Endothelial cell (in vitro differentiated cells): ENCODE measurements at regions not wholly inside any gene's neighbourhood (a gene's known extent, or its start where the extent isn't known, plus 50 kb on each side); places are given as distances from the start of the nearest gene placed in this dataset.

Source experiments
- DNase-seq: peaks from one replicate; pipeline ENCODE4 v3.0.0; 2021; ENCODE audit warnings: low spot score
- H3K27ac Mint-ChIP-seq: one replicate; pipeline ENCODE4 v1.8.0; 2021; ENCODE audit warnings: mixed read lengths, inconsistent platforms; ENCODE audit not compliant: unreplicated experiment
- H3K27me3 Mint-ChIP-seq: one replicate; pipeline ENCODE4 v1.8.0; 2021; ENCODE audit warnings: mild to moderate bottlenecking, moderate library complexity, mixed read lengths, inconsistent platforms; ENCODE audit not compliant: unreplicated experiment
- H3K36me3 Mint-ChIP-seq: one replicate; pipeline ENCODE4 v1.8.0; 2021; ENCODE audit warnings: mild to moderate bottlenecking, low read depth, mixed read lengths, inconsistent platforms; ENCODE audit not compliant: unreplicated experiment
- H3K4me1 Mint-ChIP-seq: one replicate; pipeline ENCODE4 v1.8.0; 2021; ENCODE audit warnings: mild to moderate bottlenecking, mixed read lengths, inconsistent platforms; ENCODE audit not compliant: unreplicated experiment
- H3K4me3 Mint-ChIP-seq: one replicate; pipeline ENCODE4 v1.8.0; 2021; ENCODE audit warnings: mild to moderate bottlenecking, mixed read lengths, inconsistent platforms; ENCODE audit not compliant: unreplicated experiment
- H3K9me3 Mint-ChIP-seq: one replicate; pipeline ENCODE4 v1.8.0; 2021; ENCODE audit warnings: mixed read lengths, inconsistent platforms; ENCODE audit not compliant: unreplicated experiment
- CTCF ChIP-seq: fragments of 200-600 bp; sonication (generic); IDR thresholded peaks from one replicate; pipeline ENCODE4 v1.5.0; 2021; ENCODE audit warnings: antibody characterized with exemption; ENCODE audit not compliant: unreplicated experiment

GRCh38 chr5:111942201-111942600, 185.2 kb upstream of the NREP start:
- DNase-seq, result no peak
- no peaks in the 10 kb centered on the region for H3K4me1 Mint-ChIP-seq
- H3K27ac Mint-ChIP-seq, result no peak overlapping the region
- H3K27me3 Mint-ChIP-seq, result no peaks in the 10 kb centered on the region
- no peak for TF ChIP-seq CTCF
- H3K9me3 Mint-ChIP-seq, result peaks cover 4% of the 10 kb centered on the region
- H3K36me3 Mint-ChIP-seq, result no peaks in the 10 kb centered on the region
- H3K4me3 Mint-ChIP-seq, result no peak overlapping the region

DNA sequence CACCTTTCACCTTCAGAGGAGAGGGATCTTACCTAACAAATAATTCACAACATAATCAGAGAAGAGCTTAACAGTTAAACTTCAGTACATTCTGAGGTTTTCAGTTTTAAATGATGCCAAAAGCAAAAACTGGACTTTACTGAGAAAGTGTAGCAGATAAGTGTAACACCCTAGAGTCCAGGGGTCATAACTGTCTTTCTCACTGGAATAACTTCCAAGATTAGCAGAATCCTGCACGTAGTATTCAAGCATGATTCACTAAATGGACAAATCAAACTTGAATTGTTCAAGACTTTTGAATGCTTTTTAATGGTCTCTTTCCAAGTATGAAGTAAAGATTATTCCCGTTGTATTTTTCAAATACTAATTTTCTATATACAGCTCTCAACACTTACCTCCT, 180.1 kb upstream of the NREP start:
- Mint-ChIP-seq H3K27me3 (peaks cover 2% of the 10 kb centered on the region), H3K36me3 (no peaks in the 10 kb centered on the region), H3K27ac (no peak overlapping the region), H3K9me3 (peaks cover 4% of the 10 kb centered on the region), H3K4me3 (no peak overlapping the region), H3K4me1 (no peaks in the 10 kb centered on the region)
- no peak for TF ChIP-seq CTCF
- no peak for DNase-seq

- no peak for TF ChIP-seq CTCF
- Mint-ChIP-seq H3K4me3 (no peak overlapping the region), H3K27me3 (peaks cover 2% of the 10 kb centered on the region), H3K36me3 (no peaks in the 10 kb centered on the region), H3K27ac (no peak overlapping the region), H3K9me3 (peaks cover 4% of the 10 kb centered on the region), H3K4me1 (no peaks in the 10 kb centered on the region)
- DNase-seq, result no peak
Measured at GRCh38 chr5:111935835-111936234, 178.8 kb upstream of the NREP start.

DNA sequence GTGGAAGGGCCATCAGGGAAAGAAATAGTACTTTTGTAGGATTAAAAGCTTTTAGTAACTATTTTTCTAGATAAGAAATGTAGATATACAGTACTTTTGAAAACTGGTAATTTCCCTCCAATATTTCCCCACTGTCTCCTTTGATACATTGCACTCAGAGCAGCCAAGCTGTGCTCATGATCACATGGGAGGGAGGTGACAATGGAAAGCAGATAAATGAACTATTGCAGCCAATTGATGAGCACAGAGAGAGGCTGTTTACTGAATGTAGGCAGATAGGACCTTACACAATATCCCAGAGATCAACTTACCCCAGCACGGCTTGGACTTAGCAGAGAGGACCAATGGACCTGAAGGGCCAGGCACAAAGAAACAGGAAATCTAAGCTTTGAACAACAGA, 178.0 kb upstream of the NREP start:
- H3K4me3 Mint-ChIP-seq, result no peak overlapping the region
- no peak for TF ChIP-seq CTCF
- no peaks in the 10 kb centered on the region for H3K36me3 Mint-ChIP-seq
- H3K9me3 Mint-ChIP-seq, result peaks cover 4% of the 10 kb centered on the region
- H3K27me3 Mint-ChIP-seq, result peaks cover 2% of the 10 kb centered on the region
- DNase-seq, result no peak
- H3K4me1 Mint-ChIP-seq, result no peaks in the 10 kb centered on the region
- H3K27ac Mint-ChIP-seq, result no peak overlapping the region

GRCh38 chr5:111934511-111934910, 177.5 kb upstream of the NREP start:
- Mint-ChIP-seq H3K4me3 (no peak overlapping the region), H3K27ac (no peak overlapping the region), H3K9me3 (peaks cover 4% of the 10 kb centered on the region), H3K27me3 (peaks cover 2% of the 10 kb centered on the region), H3K4me1 (no peaks in the 10 kb centered on the region), H3K36me3 (no peaks in the 10 kb centered on the region)
- DNase-seq, result no peak
- no peak for TF ChIP-seq CTCF
